ENCODE measurements at regions not wholly inside any gene's neighbourhood (a gene's known extent, or its start where the extent isn't known, plus 50 kb on each side); places are given as distances from the start of the nearest gene placed in this dataset.

DNA sequence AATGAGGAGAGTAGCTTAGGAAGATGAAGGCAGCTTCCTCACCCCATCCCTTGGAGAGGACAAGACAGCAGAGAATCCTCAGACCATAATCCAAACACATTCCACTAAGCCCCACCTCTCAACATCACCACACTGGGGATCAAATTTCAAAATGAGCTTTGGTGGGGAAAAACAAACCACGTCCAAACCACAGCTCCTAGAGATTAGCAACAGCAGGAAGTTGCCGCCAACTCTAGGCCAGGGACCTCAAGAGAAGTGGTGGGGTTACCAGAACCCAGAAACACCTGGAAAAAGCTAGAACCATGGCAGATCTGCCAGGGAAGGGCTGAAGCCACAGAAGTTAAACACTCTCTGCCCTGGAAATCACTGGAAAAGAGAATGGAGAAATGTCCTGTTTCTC is 571.6 kb downstream of the HS3ST4 start:
- TF ChIP-seq, protein P1, sequence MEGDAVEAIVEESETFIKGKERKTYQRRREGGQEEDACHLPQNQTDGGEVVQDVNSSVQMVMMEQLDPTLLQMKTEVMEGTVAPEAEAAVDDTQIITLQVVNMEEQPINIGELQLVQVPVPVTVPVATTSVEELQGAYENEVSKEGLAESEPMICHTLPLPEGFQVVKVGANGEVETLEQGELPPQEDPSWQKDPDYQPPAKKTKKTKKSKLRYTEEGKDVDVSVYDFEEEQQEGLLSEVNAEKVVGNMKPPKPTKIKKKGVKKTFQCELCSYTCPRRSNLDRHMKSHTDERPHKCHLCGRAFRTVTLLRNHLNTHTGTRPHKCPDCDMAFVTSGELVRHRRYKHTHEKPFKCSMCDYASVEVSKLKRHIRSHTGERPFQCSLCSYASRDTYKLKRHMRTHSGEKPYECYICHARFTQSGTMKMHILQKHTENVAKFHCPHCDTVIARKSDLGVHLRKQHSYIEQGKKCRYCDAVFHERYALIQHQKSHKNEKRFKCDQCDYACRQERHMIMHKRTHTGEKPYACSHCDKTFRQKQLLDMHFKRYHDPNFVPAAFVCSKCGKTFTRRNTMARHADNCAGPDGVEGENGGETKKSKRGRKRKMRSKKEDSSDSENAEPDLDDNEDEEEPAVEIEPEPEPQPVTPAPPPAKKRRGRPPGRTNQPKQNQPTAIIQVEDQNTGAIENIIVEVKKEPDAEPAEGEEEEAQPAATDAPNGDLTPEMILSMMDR (IDR thresholded peaks at IDR 0.05; ENCODE audit: low read depth, low read length), result no peak
- TF ChIP-seq MAX (IDR thresholded peaks at IDR 0.05; ENCODE audit: low read depth, low read length), result no peak
